HEK293 (cell line): ENCODE measurements at regions not wholly inside any gene's neighbourhood (a gene's known extent, or its start where the extent isn't known, plus 50 kb on each side); places are given as distances from the start of the nearest gene placed in this dataset.
"Not testable (repeated sequence)": the region's sequence is repeated elsewhere in the genome, so short reads cannot be mapped to it uniquely, and the experiment has no call there.

Experiments
- CTCF ChIA-PET: fragments of 350-600 bp; formaldehyde crosslinking; extraction: SDS; loops from one replicate; lab custom pipeline; 2021; ENCODE audit warnings: antibody characterized with exemption; lab: Yijun Ruan, JAX
- POLR2A ChIA-PET: fragments of 300-600 bp; formaldehyde crosslinking; extraction: SDS; loops from one replicate; lab custom pipeline; 2020; ENCODE audit warnings: antibody characterized with exemption, inconsistent platforms; lab: Yijun Ruan, JAX
- H3K27ac ChIP-seq: fragments of 200-500 bp; sonication (Bioruptor generic); 2 replicates; pipeline ENCODE4 v1.5.1; 2014; ENCODE audit warnings: low read depth, low read length, control low read depth, inconsistent platforms; ENCODE audit errors: extremely low read depth
- H3K36me3 ChIP-seq, 2 experiments: fragments of 200-500 bp in 1 of 2; sonication (Bioruptor generic) in 1 of 2; 1 replicate in 1 of 2; 2 replicates in 1 of 2; pipeline ENCODE4 v1.5.1; 2014 to 2017; ENCODE audit warnings: inconsistent platforms in 2 of 2, low read length in 2 of 2; ENCODE audit not compliant: control insufficient read depth in 2 of 2, insufficient read depth in 1 of 2
- H3K4me1 ChIP-seq: fragments of 200-500 bp; sonication (Bioruptor generic); 2 replicates; pipeline ENCODE4 v1.5.1; 2014; ENCODE audit warnings: mild to moderate bottlenecking, low read length, inconsistent platforms; ENCODE audit not compliant: control insufficient read depth, insufficient read depth
- H3K4me3 ChIP-seq: 2 replicates; pipeline ENCODE4 v1.5.1; 2011; ENCODE audit warnings: low read depth, mild to moderate bottlenecking, control low read depth, low read length, moderate library complexity
- H3K9me3 ChIP-seq: fragments of 200-500 bp; sonication (Bioruptor generic); 2 replicates; pipeline ENCODE4 v1.5.1; 2014; ENCODE audit warnings: low read depth, low read length, inconsistent platforms; ENCODE audit not compliant: control insufficient read depth, insufficient read depth
- ELK4 ChIP-seq: IDR thresholded peaks from 2 replicates; pipeline ENCODE4 v1.6.1; 2011; ENCODE audit warnings: mild to moderate bottlenecking, low read depth, low read length, borderline replicate concordance
- KLF10 ChIP-seq: fragments of 450-650 bp; IDR thresholded peaks from 2 replicates; pipeline ENCODE4 v1.5.1; 2018; ENCODE audit warnings: missing biosample characterization, mild to moderate bottlenecking, missing genetic modification characterization
- PATZ1 ChIP-seq: fragments of 450-650 bp; formaldehyde crosslinking; IDR thresholded peaks from 2 replicates; pipeline ENCODE4 v1.5.1; 2016; ENCODE audit warnings: missing biosample characterization, missing genetic modification characterization
- PBX3 ChIP-seq: sonication (generic); formaldehyde crosslinking; IDR thresholded peaks from 2 replicates; pipeline ENCODE4 v1.8.1; 2022; ENCODE audit warnings: mild to moderate bottlenecking, moderate library complexity, missing genetic modification reagents
- PRDM6 ChIP-seq: fragments of 450-650 bp; formaldehyde crosslinking; IDR thresholded peaks from 2 replicates; pipeline ENCODE4 v1.5.1; 2017; ENCODE audit warnings: missing biosample characterization, missing genetic modification characterization
- ZBTB1 ChIP-seq: fragments of 450-650 bp; formaldehyde crosslinking; IDR thresholded peaks from 2 replicates; pipeline ENCODE4 v1.5.1; 2016; ENCODE audit warnings: missing biosample characterization, missing genetic modification characterization
- ZEB2 ChIP-seq: fragments of 450-650 bp; formaldehyde crosslinking; IDR thresholded peaks from 2 replicates; pipeline ENCODE4 v1.5.1; 2016; ENCODE audit warnings: missing biosample characterization, missing genetic modification characterization
- ZNF114 ChIP-seq: fragments of 450-650 bp; formaldehyde crosslinking; IDR thresholded peaks from 2 replicates; pipeline ENCODE4 v1.5.0; 2017; ENCODE audit warnings: missing biosample characterization, missing genetic modification characterization
- ZNF138 ChIP-seq: fragments of 450-650 bp; formaldehyde crosslinking; IDR thresholded peaks from 2 replicates; pipeline ENCODE4 v1.5.1; 2016; ENCODE audit warnings: missing biosample characterization, missing genetic modification characterization, borderline replicate concordance
- ZNF16 ChIP-seq: fragments of 450-650 bp; formaldehyde crosslinking; IDR thresholded peaks from 2 replicates; pipeline ENCODE4 v1.5.1; 2016; ENCODE audit warnings: low read depth, missing biosample characterization, missing genetic modification characterization
- ZNF202 ChIP-seq: fragments of 450-650 bp; formaldehyde crosslinking; IDR thresholded peaks from 2 replicates; pipeline ENCODE4 v1.5.1; 2016; ENCODE audit warnings: missing biosample characterization, missing genetic modification characterization, borderline replicate concordance
- ZNF211 ChIP-seq: fragments of 450-650 bp; formaldehyde crosslinking; IDR thresholded peaks from 2 replicates; pipeline ENCODE4 v1.5.1; 2016; ENCODE audit warnings: low read depth, missing biosample characterization, missing genetic modification characterization
- ZNF23 ChIP-seq: fragments of 450-650 bp; formaldehyde crosslinking; IDR thresholded peaks from 2 replicates; pipeline ENCODE4 v1.5.1; 2016; ENCODE audit warnings: missing biosample characterization, missing genetic modification characterization, borderline replicate concordance
- ZNF302 ChIP-seq: fragments of 450-650 bp; formaldehyde crosslinking; IDR thresholded peaks from 2 replicates; pipeline ENCODE4 v1.5.1; 2016; ENCODE audit warnings: missing biosample characterization, missing genetic modification characterization, low read depth
- ZNF354C ChIP-seq: fragments of 450-650 bp; formaldehyde crosslinking; IDR thresholded peaks from 2 replicates; pipeline ENCODE4 v1.5.1; 2016; ENCODE audit warnings: missing biosample characterization, missing genetic modification characterization, low read depth, borderline replicate concordance
- ZNF404 ChIP-seq: fragments of 450-650 bp; formaldehyde crosslinking; IDR thresholded peaks from 2 replicates; pipeline ENCODE4 v1.5.1; 2017; ENCODE audit warnings: missing biosample characterization, missing genetic modification characterization
- ZNF416 ChIP-seq: fragments of 450-650 bp; formaldehyde crosslinking; IDR thresholded peaks from 2 replicates; pipeline ENCODE4 v1.5.1; 2016; ENCODE audit warnings: missing biosample characterization, missing genetic modification characterization
- ZNF501 ChIP-seq: fragments of 450-650 bp; formaldehyde crosslinking; IDR thresholded peaks from 2 replicates; pipeline ENCODE4 v1.5.1; 2016; ENCODE audit warnings: missing biosample characterization, missing genetic modification characterization
- ZNF560 ChIP-seq: fragments of 450-650 bp; formaldehyde crosslinking; IDR thresholded peaks from 2 replicates; pipeline ENCODE4 v1.5.1; 2017; ENCODE audit warnings: missing biosample characterization, missing genetic modification characterization, borderline replicate concordance
- ZNF658 ChIP-seq: fragments of 450-650 bp; formaldehyde crosslinking; IDR thresholded peaks from 2 replicates; pipeline ENCODE4; 2016; ENCODE audit warnings: missing biosample characterization, missing genetic modification characterization
- ZNF768 ChIP-seq: fragments of 450-650 bp; formaldehyde crosslinking; IDR thresholded peaks from 2 replicates; pipeline ENCODE4 v1.5.1; 2018; ENCODE audit warnings: missing biosample characterization, mild to moderate bottlenecking, missing genetic modification characterization

- CTCF ChIA-PET = no interaction called here
- POLR2A ChIA-PET = no interaction called here
- H3K36me3 ChIP-seq = no peaks in the 10 kb centered on the region
- H3K4me1 ChIP-seq = no peaks in the 10 kb centered on the region
- H3K27ac ChIP-seq = no peak overlapping the region
- no peaks in the 10 kb centered on the region for H3K9me3 ChIP-seq
- H3K4me3 ChIP-seq = no peak overlapping the region
- TF ChIP-seq ZNF404 (no peak), ZNF16 (no peak), ZNF114 (tag by site-specific recombination) (no peak), ZNF768 (tag by site-specific recombination) (no peak), ZNF501 (tag by site-specific recombination) (no peak), ZNF202 (tag by site-specific recombination) (no peak), ZBTB1 (tag by site-specific recombination) (no peak), PATZ1 (tag by site-specific recombination) (no peak), PRDM6 (tag by site-specific recombination) (no peak), ZNF658 (no peak), ZNF416 (no peak), ZNF211 (tag by site-specific recombination) (no peak), ELK4 (no peak), ZNF138 (no peak), ZNF354C (tag by site-specific recombination) (no peak), PBX3 (CRISPR knock-in tag) (no peak)
Observed at GRCh38 chr5:155826611-155827507, 500.1 kb upstream of the SGCD start.

- POLR2A ChIA-PET, CTCF ChIA-PET, H3K4me3 ChIP-seq, H3K4me1 ChIP-seq, H3K27ac ChIP-seq, H3K36me3 ChIP-seq, H3K9me3 ChIP-seq: not testable (repeated sequence)
Observed at GRCh38 chr5:155827508-155827815, 499.5 kb upstream of the SGCD start.

GRCh38 chr5:155827949-155828348 lies 499.0 kb upstream of the SGCD start:
- Histone ChIP-seq H3K36me3 (no peaks in the 10 kb centered on the region), H3K4me3 (no peak overlapping the region), H3K4me1 (no peaks in the 10 kb centered on the region), H3K9me3 (no peaks in the 10 kb centered on the region), H3K27ac (no peak overlapping the region)
- CTCF ChIA-PET = no interaction called here
- POLR2A ChIA-PET = no interaction called here
- TF ChIP-seq ZNF23 (tag by site-specific recombination) (no peak), ZNF302 (tag by site-specific recombination) (no peak), ZEB2 (tag by site-specific recombination) (no peak), ZNF560 (no peak), KLF10 (tag by site-specific recombination) (no peak)
